OCI-M2 (cell line): ENCODE measurements at regions not wholly inside any gene's neighbourhood (a gene's known extent, or its start where the extent isn't known, plus 50 kb on each side); places are given as distances from the start of the nearest gene placed in this dataset.
A peak's percentile ranks its signal among the peaks of the same experiment; 100 is the strongest.
"Not testable (repeated sequence)": the region's sequence is repeated elsewhere in the genome, so short reads cannot be mapped to it uniquely, and the experiment has no call there.

Experiments
- DNase-seq: peaks from one replicate; lab custom pipeline; 2025; ENCODE audit not compliant: unreplicated experiment; lab: John Stamatoyannopoulos, UW

GRCh38 chr12:4822572-4822971 lies 87.1 kb upstream of the KCNA1 start:
- no peak for DNase-seq

GRCh38 chr12:4824380-4824779 lies 85.3 kb upstream of the KCNA1 start:
- DNase-seq, result no peak

- no peak for DNase-seq
Measured at GRCh38 chr12:4825011-4825858, 84.5 kb upstream of the KCNA1 start.

- no peak for DNase-seq
Measured at GRCh38 chr12:4826909-4827308, 82.8 kb upstream of the KCNA1 start.

GRCh38 chr12:4828176-4828575 lies 81.5 kb upstream of the KCNA1 start:
- no peak for DNase-seq

GRCh38 chr12:4829161-4829792 lies 80.4 kb upstream of the KCNA1 start:
- DNase-seq, result no peak

GRCh38 chr12:4829793-4830162 lies 79.9 kb upstream of the KCNA1 start:
- DNase-seq, result no peak

GRCh38 chr12:4830556-4831210 lies 79.0 kb upstream of the KCNA1 start:
- DNase-seq, result no peak

- DNase-seq, result no peak
Measured at GRCh38 chr12:4833053-4833452, 76.7 kb upstream of the KCNA1 start.

- DNase-seq, result no peak
Measured at GRCh38 chr12:4833524-4833923, 76.2 kb upstream of the KCNA1 start.

GRCh38 chr12:4842401-4842800 lies 67.3 kb upstream of the KCNA1 start:
- DNase-seq, result not testable (repeated sequence)

- no peak for DNase-seq
Measured at GRCh38 chr12:4843907-4844306, 65.8 kb upstream of the KCNA1 start.

- no peak for DNase-seq
Measured at GRCh38 chr12:4847713-4848112, 62.0 kb upstream of the KCNA1 start.

GRCh38 chr12:4849115-4849541 lies 60.6 kb upstream of the KCNA1 start:
- no peak for DNase-seq

GRCh38 chr12:4849795-4850345 lies 59.8 kb upstream of the KCNA1 start:
- DNase-seq, result no peak

GRCh38 chr12:4850857-4851380 lies 58.8 kb upstream of the KCNA1 start:
- no peak for DNase-seq

- DNase-seq, result no peak
Measured at GRCh38 chr12:4852308-4852707, 57.4 kb upstream of the KCNA1 start.

GRCh38 chr12:4852911-4853310 lies 56.8 kb upstream of the KCNA1 start:
- DNase-seq, result no peak

GRCh38 chr12:4855121-4855924 lies 54.4 kb upstream of the KCNA1 start:
- DNase-seq, result peak; percentile 1

- DNase-seq, result no peak
Measured at GRCh38 chr12:4856596-4856995, 53.1 kb upstream of the KCNA1 start.
